GM23248 (cell line): ENCODE measurements at regions not wholly inside any gene's neighbourhood (a gene's known extent, or its start where the extent isn't known, plus 50 kb on each side); places are given as distances from the start of the nearest gene placed in this dataset.

Source experiments
- DNase-seq: peaks from one replicate; pipeline ENCODE4 v3.0.0-alpha.2; 2015
- H2AFZ ChIP-seq: fragments of 200-600 bp; sonication (generic); 2 replicates; pipeline ENCODE4 v1.6.1; 2016; ENCODE audit warnings: antibody characterized with exemption
- H3F3A ChIP-seq: fragments of 200-600 bp; sonication (generic); 2 replicates; pipeline ENCODE4 v1.6.1; 2016; ENCODE audit warnings: mild to moderate bottlenecking, antibody characterized with exemption, mixed run types; ENCODE audit not compliant: insufficient read depth
- H3K27ac ChIP-seq: fragments of 200-600 bp; sonication (generic); 2 replicates; pipeline ENCODE4 v1.5.1; 2016; ENCODE audit warnings: mild to moderate bottlenecking
- H3K27me3 ChIP-seq: fragments of 200-600 bp; sonication (generic); replicated peaks from 2 replicates; pipeline ENCODE4 v1.6.1; 2016; ENCODE audit warnings: mild to moderate bottlenecking; ENCODE audit not compliant: insufficient read depth
- H3K36me3 ChIP-seq: fragments of 200-600 bp; sonication (generic); 2 replicates; pipeline ENCODE4 v1.6.1; 2016; ENCODE audit warnings: low read depth, mild to moderate bottlenecking
- H3K4me1 ChIP-seq: fragments of 200-600 bp; sonication (generic); 2 replicates; pipeline ENCODE4 v1.6.1; 2016; ENCODE audit warnings: mild to moderate bottlenecking; ENCODE audit not compliant: insufficient read depth
- H3K4me2 ChIP-seq: fragments of 200-600 bp; sonication (generic); one replicate; pipeline ENCODE4 v1.6.1; 2016; ENCODE audit warnings: mild to moderate bottlenecking; ENCODE audit not compliant: unreplicated experiment
- H3K4me3 ChIP-seq: fragments of 200-600 bp; sonication (generic); 2 replicates; pipeline ENCODE4 v1.5.1; 2016; ENCODE audit warnings: mild to moderate bottlenecking
- H3K79me2 ChIP-seq: fragments of 200-600 bp; sonication (generic); 2 replicates; pipeline ENCODE4 v1.6.1; 2016; ENCODE audit warnings: mild to moderate bottlenecking; ENCODE audit not compliant: insufficient read depth
- H3K9ac ChIP-seq: fragments of 200-600 bp; sonication (generic); 2 replicates; pipeline ENCODE4 v1.6.1; 2016; ENCODE audit warnings: mild to moderate bottlenecking
- H3K9me2 ChIP-seq: fragments of 200-600 bp; sonication (generic); 2 replicates; pipeline ENCODE4 v1.6.1; 2016; ENCODE audit warnings: mixed run types, mild to moderate bottlenecking, moderate library complexity; ENCODE audit not compliant: insufficient read depth
- H3K9me3 ChIP-seq: fragments of 200-600 bp; sonication (generic); one replicate; pipeline ENCODE4 v1.6.1; 2017; ENCODE audit warnings: low read depth
- H4K20me1 ChIP-seq: fragments of 200-600 bp; sonication (generic); 2 replicates; pipeline ENCODE4 v1.6.0; 2016; ENCODE audit not compliant: insufficient read depth
- EZH2 ChIP-seq: fragments of 200-600 bp; sonication (generic); IDR thresholded peaks from 2 replicates; pipeline ENCODE4 v1.6.1; 2018; ENCODE audit warnings: antibody characterized with exemption, mild to moderate bottlenecking; ENCODE audit not compliant: insufficient read depth, poor library complexity, severe bottlenecking
- EZH2phosphoT487 ChIP-seq: fragments of 200-600 bp; sonication (generic); IDR thresholded peaks from 2 replicates; pipeline ENCODE4 v1.6.1; 2018; ENCODE audit warnings: antibody characterized with exemption, moderate library complexity, mild to moderate bottlenecking, low read depth; ENCODE audit not compliant: insufficient read depth
- WGBS, 2 experiments: methylation state at CpG; one replicate each; pipeline ENCODE4 v1.1.6; 2015 to 2017; ENCODE audit warnings: low lambda C conversion rate in 2 of 2, low coverage in 1 of 2; ENCODE audit errors: missing lambda C conversion rate in 2 of 2; 5-methylcytosine and 5-hydroxymethylcytosine counted together
- in situ Hi-C: fragments of 300-500 bp; cut with MboI; formaldehyde crosslinking; loops from 2 replicates; pipeline ENCODE4 v1.15.0; 2020

DNA sequence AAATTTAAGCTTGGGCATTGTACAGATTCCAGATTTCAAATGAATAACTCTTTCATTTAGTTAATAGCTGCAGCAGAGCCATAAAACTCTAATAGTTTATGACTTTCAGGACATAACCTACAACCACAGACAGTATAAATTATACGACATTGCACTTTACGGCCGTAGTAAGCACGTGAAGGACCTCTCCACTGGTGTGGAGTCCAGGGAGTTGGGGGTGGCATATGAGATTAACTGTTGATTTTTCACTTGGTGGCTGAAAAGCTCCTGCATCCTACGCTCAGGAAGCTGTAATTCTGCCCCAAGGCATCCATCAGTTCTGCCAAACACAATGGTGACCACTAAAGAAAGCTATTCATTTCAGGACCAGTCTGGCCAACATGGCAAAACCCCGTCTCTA is 376.2 kb downstream of the SOX11 start:
- no peak overlapping the region for H3K9ac ChIP-seq
- no peak overlapping the region for H2AFZ ChIP-seq
- no peaks in the 10 kb centered on the region for H3K9me2 ChIP-seq
- H3K9me3 ChIP-seq: no peaks in the 10 kb centered on the region
- WGBS, 2 experiments: 49 to 53% methylated on average over 6 of the region's 6 CpGs
- DNase-seq: no peak
- H3K27me3 ChIP-seq: no peaks in the 10 kb centered on the region
- H3K36me3 ChIP-seq: no peaks in the 10 kb centered on the region
- H3K4me2 ChIP-seq: no peak overlapping the region
- TF ChIP-seq EZH2phosphoT487 (no peak), EZH2 (no peak)
- no peaks in the 10 kb centered on the region for H3K4me1 ChIP-seq
- H3K79me2 ChIP-seq: no peaks in the 10 kb centered on the region
- no peak overlapping the region for H3K27ac ChIP-seq
- H3K4me3 ChIP-seq: no peak overlapping the region
- no peaks in the 10 kb centered on the region for H3F3A ChIP-seq
- no peaks in the 10 kb centered on the region for H4K20me1 ChIP-seq
- in situ Hi-C loops: no loop called here

DNA sequence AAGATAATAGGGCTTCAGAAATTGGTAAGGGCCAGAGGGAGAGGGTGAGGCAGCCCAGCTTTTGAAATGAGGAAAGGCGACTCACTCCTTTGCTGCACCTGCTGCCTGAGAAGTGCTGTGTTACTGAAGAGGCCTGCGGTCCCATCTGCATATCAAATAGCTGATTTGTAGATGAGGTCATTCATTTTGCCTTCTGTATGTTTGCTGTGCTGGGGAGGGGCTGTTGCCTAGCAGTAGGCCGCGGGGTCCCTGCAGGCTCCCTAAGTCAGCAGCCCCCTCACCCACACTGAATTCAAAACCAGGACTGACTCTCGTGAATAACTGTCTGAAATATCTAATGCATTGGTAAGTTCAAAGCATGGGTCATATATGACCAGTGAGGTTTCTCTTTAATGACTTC is 377.2 kb downstream of the SOX11 start:
- Histone ChIP-seq H4K20me1 (no peaks in the 10 kb centered on the region), H3K9me2 (no peaks in the 10 kb centered on the region), H3K36me3 (no peaks in the 10 kb centered on the region), H3K4me1 (no peaks in the 10 kb centered on the region), H3K4me3 (no peak overlapping the region), H3K9me3 (no peaks in the 10 kb centered on the region), H3K27me3 (no peaks in the 10 kb centered on the region), H3K4me2 (no peak overlapping the region), H3K9ac (no peak overlapping the region), H2AFZ (no peak overlapping the region), H3K27ac (no peak overlapping the region), H3F3A (no peaks in the 10 kb centered on the region), H3K79me2 (no peaks in the 10 kb centered on the region)
- TF ChIP-seq EZH2phosphoT487 (no peak), EZH2 (no peak)
- 44 to 47% methylated on average over 5 of the region's 5 CpGs for WGBS, 2 experiments
- in situ Hi-C loops: no loop called here
- no peak for DNase-seq

DNA sequence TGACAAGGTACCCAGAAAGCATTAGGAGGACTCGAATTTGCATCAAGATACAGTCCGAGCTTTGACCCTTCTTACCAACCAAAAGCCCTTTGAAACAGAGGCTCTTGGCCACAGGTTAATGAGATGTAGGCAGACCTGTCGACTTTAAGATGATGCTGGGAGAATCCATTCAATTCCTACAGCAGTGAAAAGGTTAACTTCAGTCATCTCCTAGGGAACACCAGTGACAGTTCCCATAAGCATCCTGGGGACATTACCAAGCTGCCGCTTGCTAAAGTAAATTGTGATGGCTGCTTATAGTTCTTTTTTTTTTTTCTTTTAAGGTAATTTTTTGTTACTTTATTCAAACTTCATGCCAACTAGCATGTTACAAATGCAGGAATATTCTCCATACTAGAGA is 379.3 kb downstream of the SOX11 start:
- 7 to 15% methylated on average over 4 of the region's 4 CpGs for WGBS, 2 experiments
- in situ Hi-C loops: no loop called here
- no peak overlapping the region for H2AFZ ChIP-seq
- DNase-seq: no peak
- no peak overlapping the region for H3K4me2 ChIP-seq
- no peak overlapping the region for H3K9ac ChIP-seq
- TF ChIP-seq EZH2 (no peak), EZH2phosphoT487 (no peak)
- no peaks in the 10 kb centered on the region for H3K4me1 ChIP-seq
- no peaks in the 10 kb centered on the region for H3K27me3 ChIP-seq
- H3K9me3 ChIP-seq: no peaks in the 10 kb centered on the region
- H3K27ac ChIP-seq: no peak overlapping the region
- no peaks in the 10 kb centered on the region for H3F3A ChIP-seq
- no peak overlapping the region for H3K4me3 ChIP-seq
- no peaks in the 10 kb centered on the region for H4K20me1 ChIP-seq
- H3K9me2 ChIP-seq: no peaks in the 10 kb centered on the region
- no peaks in the 10 kb centered on the region for H3K36me3 ChIP-seq
- H3K79me2 ChIP-seq: no peaks in the 10 kb centered on the region

DNA sequence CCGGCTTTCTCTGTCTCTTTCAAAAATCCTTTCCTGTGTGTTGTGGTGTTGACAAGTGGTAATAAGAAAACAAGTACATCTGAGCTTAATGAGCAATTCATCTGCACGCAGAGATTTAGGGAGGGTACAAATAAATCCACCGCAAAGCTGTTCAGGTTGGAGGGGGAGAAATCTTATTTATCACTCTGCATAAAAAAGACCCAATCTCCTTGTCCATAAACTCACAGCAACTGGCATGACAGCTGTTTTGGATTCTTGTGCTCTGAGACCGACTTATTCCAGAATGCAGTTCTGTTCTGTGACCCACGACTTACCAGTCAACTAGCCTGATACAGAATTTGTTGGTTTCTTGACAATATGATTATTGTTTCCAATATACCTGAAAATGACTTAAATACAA is 380.1 kb downstream of the SOX11 start:
- no peak overlapping the region for H3K4me3 ChIP-seq
- no peaks in the 10 kb centered on the region for H3K79me2 ChIP-seq
- no peaks in the 10 kb centered on the region for H3F3A ChIP-seq
- no peak overlapping the region for H2AFZ ChIP-seq
- no peaks in the 10 kb centered on the region for H3K27me3 ChIP-seq
- H3K9me2 ChIP-seq: no peaks in the 10 kb centered on the region
- no peaks in the 10 kb centered on the region for H3K9me3 ChIP-seq
- 25 to 39% methylated on average over 5 of the region's 5 CpGs for WGBS, 2 experiments
- no peaks in the 10 kb centered on the region for H3K4me1 ChIP-seq
- DNase-seq: no peak
- H3K9ac ChIP-seq: no peak overlapping the region
- no peaks in the 10 kb centered on the region for H4K20me1 ChIP-seq
- H3K36me3 ChIP-seq: no peaks in the 10 kb centered on the region
- no peak for TF ChIP-seq EZH2
- TF ChIP-seq EZH2phosphoT487: no peak
- no peak overlapping the region for H3K27ac ChIP-seq
- no peak overlapping the region for H3K4me2 ChIP-seq
- in situ Hi-C loops: no loop called here

DNA sequence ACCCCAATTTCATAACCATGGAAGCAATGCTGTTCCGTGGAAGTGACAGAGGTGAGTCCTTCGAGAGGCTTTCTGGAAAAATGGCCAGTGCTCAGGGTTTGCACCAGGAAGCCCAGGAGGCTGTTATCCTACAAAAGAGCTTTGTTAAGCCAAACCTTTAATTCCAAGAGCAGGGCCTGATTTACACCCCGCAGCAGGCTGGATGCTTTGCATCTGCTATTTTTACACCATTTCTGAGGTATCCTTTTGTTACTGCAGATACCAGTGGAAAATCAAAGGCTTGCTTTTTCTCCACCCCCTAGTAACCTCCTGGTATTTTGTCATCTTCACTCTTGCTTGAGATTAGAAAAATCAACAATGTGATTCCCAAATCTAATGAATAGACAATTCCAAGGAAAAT is 380.6 kb downstream of the SOX11 start:
- in situ Hi-C loops: no loop called here
- TF ChIP-seq EZH2 (no peak), EZH2phosphoT487 (no peak)
- Histone ChIP-seq H3K27ac (no peak overlapping the region), H3K9me3 (no peaks in the 10 kb centered on the region), H3F3A (no peaks in the 10 kb centered on the region), H4K20me1 (no peaks in the 10 kb centered on the region), H3K4me3 (no peak overlapping the region), H3K79me2 (no peaks in the 10 kb centered on the region), H3K4me1 (no peaks in the 10 kb centered on the region), H3K27me3 (no peaks in the 10 kb centered on the region), H3K4me2 (no peak overlapping the region), H3K9ac (no peak overlapping the region), H2AFZ (no peak overlapping the region), H3K36me3 (no peaks in the 10 kb centered on the region), H3K9me2 (no peaks in the 10 kb centered on the region)
- 32 to 37% methylated on average over 3 of the region's 3 CpGs for WGBS, 2 experiments
- no peak for DNase-seq
